ENCODE measurements at regions not wholly inside any gene's neighbourhood (a gene's known extent, or its start where the extent isn't known, plus 50 kb on each side); places are given as distances from the start of the nearest gene placed in this dataset.

- TF ChIP-seq CTCF (IDR thresholded peaks at IDR 0.05; ENCODE audit: poor library complexity, severe bottlenecking) (no peak), TAF1 (IDR thresholded peaks at IDR 0.05; ENCODE audit: low read depth) (no peak), RAD21 (conservative IDR thresholded peaks at IDR 0.05) (no peak), EP300 (conservative IDR thresholded peaks at IDR 0.05; ENCODE audit: poor library complexity, severe bottlenecking) (no peak), EZH2 (IDR thresholded peaks at IDR 0.05; ENCODE audit: borderline replicate concordance, insufficient read depth, low read length, poor library complexity, severe bottlenecking) (no peak), REST (IDR thresholded peaks at IDR 0.05; ENCODE audit: borderline replicate concordance) (no peak), MXI1 (conservative IDR thresholded peaks at IDR 0.05; ENCODE audit: poor library complexity, severe bottlenecking) (no peak), POLR2AphosphoS5 (IDR thresholded peaks at IDR 0.05) (no peak), SMC3 (conservative IDR thresholded peaks at IDR 0.05; ENCODE audit: poor library complexity) (no peak)
Observed at GRCh38 chr5:52544738-52545137, 243.0 kb upstream of the ITGA1 start.
